Right lobe of liver (tissue), 4 donors: ENCODE measurements at regions not wholly inside any gene's neighbourhood (a gene's known extent, or its start where the extent isn't known, plus 50 kb on each side); places are given as distances from the start of the nearest gene placed in this dataset.

Source experiments
- CTCF ChIP-seq, 4 donors: fragments of 200-600 bp in 3 of 4; fragments of 450-650 bp in 1 of 4; IDR thresholded peaks; one replicate each; pipeline versions ENCODE4 v1.5.1 to v1.8.0; 2016 to 2022; ENCODE audit warnings: antibody characterized with exemption in 4 of 4, mild to moderate bottlenecking in 2 of 4
- POLR2A ChIP-seq: fragments of 450-650 bp; IDR thresholded peaks from one replicate; pipeline ENCODE4 v1.6.1; 2017; ENCODE audit warnings: antibody characterized with exemption, mild to moderate bottlenecking
- donor health status: DM: no; HTN: no; CAD: no.
- donor health status: DM: no; HTN: no; CAD: no.
- donor health status: DM: no; HTN: yes; CAD: no.

- TF ChIP-seq CTCF (IDR thresholded peaks at IDR 0.05) (no peak), POLR2A (no peak)
Measured at GRCh38 chr5:27402828-27403227, 364.4 kb upstream of the CDH9 start.
